Epithelial cell of esophagus (primary cell): ENCODE measurements at regions not wholly inside any gene's neighbourhood (a gene's known extent, or its start where the extent isn't known, plus 50 kb on each side); places are given as distances from the start of the nearest gene placed in this dataset.
A peak's percentile ranks its signal among the peaks of the same experiment; 100 is the strongest.

ENCODE experiments used
- DNase-seq: peaks from one replicate; pipeline ENCODE4 v3.0.0; 2010; ENCODE audit warnings: low read depth
- H3K4me3 ChIP-seq: 2 replicates; pipeline ENCODE4 v1.5.1; 2011; ENCODE audit warnings: mild to moderate bottlenecking, low read length, control low read depth
- TF ChIP-seq, protein P1 (sequence below): IDR thresholded peaks from 2 replicates; pipeline ENCODE4 v1.5.1; 2011; ENCODE audit warnings: low read depth, mild to moderate bottlenecking, low read length, control low read depth, inconsistent platforms; ENCODE audit not compliant: insufficient read depth; ENCODE audit errors: missing control alignments

DNA sequence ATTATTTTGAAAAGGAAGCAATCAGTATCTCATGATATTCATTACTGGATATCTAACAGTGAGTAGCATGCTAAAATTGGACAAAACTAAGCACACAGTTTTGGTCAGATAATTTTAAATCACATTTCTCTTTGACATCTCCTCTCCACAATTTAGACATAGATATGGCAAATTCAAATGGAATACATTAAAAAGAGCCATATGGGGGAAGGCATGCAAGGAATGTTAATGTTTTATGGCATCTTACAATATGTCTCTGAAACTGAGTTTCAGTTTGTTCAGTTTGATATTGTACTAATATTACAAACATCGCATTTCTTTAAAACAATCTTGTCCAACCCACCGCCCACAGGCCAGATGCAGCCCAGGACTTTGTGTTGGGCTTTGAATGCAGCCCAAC, 151.0 kb downstream of the HTR1A start:
- DNase-seq = no peak
- TF ChIP-seq, protein P1, sequence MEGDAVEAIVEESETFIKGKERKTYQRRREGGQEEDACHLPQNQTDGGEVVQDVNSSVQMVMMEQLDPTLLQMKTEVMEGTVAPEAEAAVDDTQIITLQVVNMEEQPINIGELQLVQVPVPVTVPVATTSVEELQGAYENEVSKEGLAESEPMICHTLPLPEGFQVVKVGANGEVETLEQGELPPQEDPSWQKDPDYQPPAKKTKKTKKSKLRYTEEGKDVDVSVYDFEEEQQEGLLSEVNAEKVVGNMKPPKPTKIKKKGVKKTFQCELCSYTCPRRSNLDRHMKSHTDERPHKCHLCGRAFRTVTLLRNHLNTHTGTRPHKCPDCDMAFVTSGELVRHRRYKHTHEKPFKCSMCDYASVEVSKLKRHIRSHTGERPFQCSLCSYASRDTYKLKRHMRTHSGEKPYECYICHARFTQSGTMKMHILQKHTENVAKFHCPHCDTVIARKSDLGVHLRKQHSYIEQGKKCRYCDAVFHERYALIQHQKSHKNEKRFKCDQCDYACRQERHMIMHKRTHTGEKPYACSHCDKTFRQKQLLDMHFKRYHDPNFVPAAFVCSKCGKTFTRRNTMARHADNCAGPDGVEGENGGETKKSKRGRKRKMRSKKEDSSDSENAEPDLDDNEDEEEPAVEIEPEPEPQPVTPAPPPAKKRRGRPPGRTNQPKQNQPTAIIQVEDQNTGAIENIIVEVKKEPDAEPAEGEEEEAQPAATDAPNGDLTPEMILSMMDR = no peak

GRCh38 chr5:63805151-63805550, 157.1 kb downstream of the HTR1A start:
- TF ChIP-seq, protein P1 = no peak
- H3K4me3 ChIP-seq = no peak overlapping the region
- peak; percentile 2 for DNase-seq

More for the DNA sequence above, 151.0 kb downstream of the HTR1A start:
- no peak overlapping the region for H3K4me3 ChIP-seq

DNA sequence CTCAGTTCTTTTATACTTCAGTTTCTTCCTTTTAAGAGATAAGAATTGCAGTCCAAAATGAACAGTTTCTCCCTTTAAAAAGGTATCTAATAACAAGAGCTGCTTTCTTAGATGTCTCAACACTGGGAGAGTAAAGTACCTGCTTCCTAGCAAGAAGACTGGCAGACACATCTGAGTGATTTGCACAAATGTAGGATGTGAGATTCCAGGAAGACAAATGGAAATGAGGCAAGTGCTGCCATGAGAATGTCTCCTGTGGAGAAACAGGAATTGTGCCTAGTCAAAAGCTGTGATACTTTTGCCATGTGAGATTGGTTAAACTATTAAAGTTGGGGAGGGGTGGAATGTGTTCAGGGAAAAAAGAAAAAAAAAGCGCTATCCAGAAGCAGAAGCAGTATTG, 159.1 kb downstream of the HTR1A start:
- DNase-seq = no peak
- no peak overlapping the region for H3K4me3 ChIP-seq
- TF ChIP-seq, protein P1 = no peak

DNA sequence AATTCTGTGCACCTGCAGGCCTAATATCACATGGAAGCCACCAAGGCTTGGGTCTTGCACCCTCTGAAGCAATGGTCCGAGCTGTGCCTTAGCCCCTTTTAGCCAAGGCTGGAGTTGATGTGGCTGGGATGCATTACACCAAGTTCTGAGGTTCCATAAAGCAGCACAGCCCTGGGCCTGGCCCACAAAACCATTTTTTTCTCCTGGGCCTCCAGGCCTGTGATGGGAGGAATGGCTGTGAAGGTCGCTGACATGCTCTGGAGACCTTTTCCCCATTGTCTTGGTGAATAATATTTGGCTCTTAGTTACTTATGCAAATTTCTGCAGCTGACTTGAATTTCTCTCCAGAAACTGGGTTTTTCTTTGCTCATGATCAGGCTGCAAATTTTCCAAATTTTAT, 167.3 kb downstream of the HTR1A start:
- DNase-seq = no peak
- TF ChIP-seq, protein P1 = no peak
- no peak overlapping the region for H3K4me3 ChIP-seq

DNA sequence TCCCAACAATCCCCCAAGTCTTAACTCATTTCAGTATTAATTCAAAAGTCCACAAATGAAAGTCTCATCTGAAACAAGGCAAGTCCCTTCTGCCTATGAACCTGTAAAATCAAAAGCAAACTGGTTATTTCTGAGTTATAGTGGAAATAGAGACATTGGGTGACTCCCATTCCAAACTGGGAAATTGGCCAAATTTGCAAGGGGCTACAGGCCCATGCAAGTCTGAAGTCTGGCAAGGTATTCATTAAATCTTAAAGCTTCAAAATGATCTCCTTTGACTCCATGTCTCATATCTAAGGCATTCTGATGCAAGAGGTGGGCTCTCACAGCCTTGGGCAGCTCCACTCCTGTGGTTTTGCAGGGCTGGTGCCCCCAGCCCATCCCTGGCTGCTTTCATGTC, 167.9 kb downstream of the HTR1A start:
- peak; percentile 78 for DNase-seq
- TF ChIP-seq, protein P1 = no peak
- no peak overlapping the region for H3K4me3 ChIP-seq

DNA sequence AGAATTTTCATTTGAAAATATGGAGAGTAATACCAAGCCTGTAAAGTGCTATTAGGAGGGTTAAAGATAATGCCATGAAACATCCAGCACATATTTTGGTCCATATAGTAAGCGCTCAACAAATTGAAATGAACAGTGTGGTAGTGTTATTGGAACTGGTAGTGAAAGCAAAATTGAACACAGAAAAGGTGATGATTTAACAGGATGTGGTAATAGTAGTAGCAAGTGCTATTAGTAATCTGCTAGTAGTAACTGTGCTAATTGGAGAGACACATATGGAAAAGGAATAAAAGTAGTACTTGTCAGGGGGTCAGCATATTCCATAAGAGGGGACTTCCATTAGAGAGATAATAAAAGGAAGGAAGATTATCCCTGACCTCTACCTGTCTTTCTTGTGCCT, 187.3 kb downstream of the HTR1A start:
- H3K4me3 ChIP-seq = no peak overlapping the region
- TF ChIP-seq, protein P1 = no peak
- DNase-seq = no peak

GRCh38 chr5:63768221-63768620, 194.0 kb downstream of the HTR1A start:
- TF ChIP-seq, protein P1 = no peak
- H3K4me3 ChIP-seq = no peak overlapping the region
- DNase-seq = no peak
